K562 (cell line): ENCODE measurements at regions not wholly inside any gene's neighbourhood (a gene's known extent, or its start where the extent isn't known, plus 50 kb on each side); places are given as distances from the start of the nearest gene placed in this dataset.

Experiments
- ATAC-seq: fragments of 200-7000 bp; cut with Tn5 transposase; 3 replicates; pipeline ENCODE4 v1.9.1; 2020; ENCODE audit warnings: moderate library complexity
- BruUV-seq: library from RNA; stranded (reverse); fragments of 400-500 nt; replicated peaks from 2 replicates; lab custom pipeline; 2021; lab: Mats Ljungman, UMichigan
- CTCF ChIA-PET: fragments of 300-600 bp; formaldehyde crosslinking; extraction: SDS; loops from one replicate; lab custom pipeline; 2021; ENCODE audit warnings: low intra/inter-chr PET ratio; lab: Yijun Ruan, JAX
- POLR2A ChIA-PET: fragments of 300-600, 350-650 bp; sonication (Branson Sonifier 250); formaldehyde crosslinking; extraction: SDS; loops from one replicate; lab custom pipeline; 2021; ENCODE audit warnings: antibody characterized with exemption, inconsistent platforms; lab: Yijun Ruan, JAX
- DNase-seq, 4 experiments: peaks; one replicate each; pipeline versions ENCODE4 v3.0.0 to v3.0.0-alpha.2; 2011 to 2018; ENCODE audit warnings: low spot score in 3 of 4, mixed read lengths in 3 of 4; ENCODE audit errors: extremely low read depth in 1 of 4
- FAIRE-seq: peaks from 2 replicates; lab custom pipeline; 2011; peaks lifted over from hg19 to GRCh38; lab: Jason Lieb, UNC
- H2AFZ ChIP-seq: 2 replicates; pipeline ENCODE4 v1.6.0; 2011; ENCODE audit warnings: low read depth, low read length, control low read depth, inconsistent platforms
- H3K27ac ChIP-seq: fragments of 200-600 bp; 3 replicates; pipeline ENCODE4 v1.8.0; 2011; ENCODE audit warnings: low read depth, mild to moderate bottlenecking, control low read depth, inconsistent platforms, low read length, moderate library complexity, mixed read lengths; ENCODE audit errors: extremely low read depth
- H3K27me3 ChIP-seq, 2 experiments: fragments of 300-600 bp in 1 of 2; 2 replicates in 1 of 2; 3 replicates in 1 of 2; pipeline versions ENCODE4 v1.6.0 to v1.8.0; 2011; ENCODE audit warnings: inconsistent platforms in 2 of 2, low read length in 2 of 2, mild to moderate bottlenecking in 1 of 2, mixed read lengths in 1 of 2, moderate library complexity in 1 of 2; ENCODE audit not compliant: control insufficient read depth in 2 of 2, insufficient read depth in 2 of 2
- H3K36me3 ChIP-seq: fragments of 300-600 bp; 3 replicates; pipeline ENCODE4 v1.8.0; 2011; ENCODE audit warnings: mild to moderate bottlenecking, low read length, inconsistent platforms; ENCODE audit not compliant: control insufficient read depth, insufficient read depth
- H3K4me1 ChIP-seq, 2 experiments: fragments of 200-600 bp in 1 of 2; replicated peaks in 1 of 2; 2 replicates in 1 of 2; 3 replicates in 1 of 2; pipeline versions ENCODE4 v1.5.1 to v1.8.0; 2011; ENCODE audit warnings: inconsistent platforms in 2 of 2, low read length in 2 of 2, mild to moderate bottlenecking in 1 of 2, mixed read lengths in 1 of 2, moderate library complexity in 1 of 2; ENCODE audit not compliant: control insufficient read depth in 2 of 2, insufficient read depth in 2 of 2
- H3K4me2 ChIP-seq: 2 replicates; pipeline ENCODE4 v1.6.1; 2011; ENCODE audit warnings: low read length, control low read depth, inconsistent platforms, mixed read lengths; ENCODE audit not compliant: insufficient read depth
- H3K4me3 ChIP-seq: fragments of 200-600 bp; sonication (generic), shearing (Covaris generic); 2 replicates; pipeline ENCODE4 v1.5.1; 2016; ENCODE audit warnings: control low read depth, inconsistent platforms
- H3K79me2 ChIP-seq: fragments of 200-600 bp; 3 replicates; pipeline ENCODE4 v1.8.0; 2011; ENCODE audit warnings: low read length, inconsistent platforms; ENCODE audit not compliant: control insufficient read depth, insufficient read depth
- H3K9ac ChIP-seq, 2 experiments: 2 replicates each; pipeline versions ENCODE4 v1.6.0 to v1.6.1; 2011; ENCODE audit warnings: low read depth in 2 of 2, low read length in 2 of 2, control low read depth in 1 of 2, inconsistent platforms in 1 of 2, mild to moderate bottlenecking in 1 of 2, mixed read lengths in 1 of 2; ENCODE audit not compliant: insufficient read depth in 1 of 2
- H3K9me1 ChIP-seq: one replicate; pipeline ENCODE4 v1.6.0; 2011; ENCODE audit warnings: inconsistent platforms, mild to moderate bottlenecking, low read length, moderate library complexity; ENCODE audit not compliant: control insufficient read depth, insufficient read depth
- H3K9me3 ChIP-seq: replicated peaks from 2 replicates; pipeline ENCODE4 v1.5.1; 2011; ENCODE audit warnings: low read depth, low read length, inconsistent platforms; ENCODE audit not compliant: control insufficient read depth, insufficient read depth
- H4K20me1 ChIP-seq: replicated peaks from 2 replicates; pipeline ENCODE4 v1.6.1; 2011; ENCODE audit warnings: low read length, inconsistent platforms, mixed read lengths; ENCODE audit not compliant: control insufficient read depth, insufficient read depth
- BDP1 ChIP-seq: IDR thresholded peaks from 3 replicates; pipeline ENCODE4 v1.6.1; 2011; ENCODE audit not compliant: insufficient read length, insufficient read depth
- C11orf30 ChIP-seq: fragments of 450-650 bp; IDR thresholded peaks from 2 replicates; pipeline ENCODE4 v1.6.1; 2016; ENCODE audit warnings: low read depth, mild to moderate bottlenecking
- CC2D1A ChIP-seq: fragments of 450-650 bp; IDR thresholded peaks from 2 replicates; pipeline ENCODE4 v1.6.1; 2017; ENCODE audit warnings: mild to moderate bottlenecking
- DMBX1 ChIP-seq: fragments of 250-450 bp; sonication (Bioruptor Pico); IDR thresholded peaks from 2 replicates; pipeline ENCODE4 v1.8.0; 2022; ENCODE audit warnings: inconsistent platforms, mild to moderate bottlenecking, moderate library complexity, borderline replicate concordance
- JUND ChIP-seq, 2 experiments: IDR thresholded peaks; 2 replicates in 1 of 2; 3 replicates in 1 of 2; pipeline ENCODE4 v1.6.1; 2011; ENCODE audit warnings: borderline replicate concordance in 2 of 2, low read depth in 2 of 2, low read length in 2 of 2, improper control_type of control experiment in 1 of 2, missing biosample characterization in 1 of 2, missing genetic modification characterization in 1 of 2, missing genetic modification reagents in 1 of 2
- SIRT6 ChIP-seq: IDR thresholded peaks from one replicate; pipeline ENCODE4 v1.6.1; 2012; ENCODE audit warnings: low read depth, mild to moderate bottlenecking, control low read depth, inconsistent platforms, low read length, moderate library complexity
- SRF ChIP-seq, 2 experiments: fragments of 250-450, 450-650 bp in 1 of 2; sonication (Bioruptor Pico) in 1 of 2; sonication (generic) in 1 of 2; formaldehyde crosslinking; IDR thresholded peaks; 2 replicates each; pipeline versions ENCODE4 v1.5.0 to v1.5.1; 2020 to 2022; ENCODE audit warnings: mild to moderate bottlenecking in 1 of 2, missing genetic modification reagents in 1 of 2
- ZBTB17 ChIP-seq: fragments of 450-650 bp; formaldehyde crosslinking; IDR thresholded peaks from 2 replicates; pipeline ENCODE4 v1.4.0; 2020; ENCODE audit warnings: mild to moderate bottlenecking
- ZNF282 ChIP-seq: sonication (generic); formaldehyde crosslinking; IDR thresholded peaks from 2 replicates; pipeline ENCODE4 v1.8.1; 2023; ENCODE audit warnings: missing genetic modification reagents
- ZNF766 ChIP-seq: fragments of 200-800 bp; sonication (Bioruptor generic); conservative IDR thresholded peaks from 2 replicates; pipeline ENCODE4 v1.6.1; 2016; ENCODE audit warnings: missing genetic modification characterization, missing compliant biosample characterization
- WGBS: fragments of 100-300 bp; shearing (Covaris generic); methylation state at CpG from one replicate; pipeline ENCODE4 v1.1.6; 2016; ENCODE audit warnings: low coverage, mixed read lengths; ENCODE audit not compliant: insufficient coverage; ENCODE audit errors: missing lambda C conversion rate; 5-methylcytosine and 5-hydroxymethylcytosine counted together
- in situ Hi-C: fragments of 300-500 bp; cut with MboI; formaldehyde crosslinking; loops from 4 replicates; pipeline ENCODE4 v1.15.0; 2018; ENCODE audit warnings: inconsistent platforms, mixed read lengths
- intact Hi-C: fragments of 100-400 bp; cut with micrococcal nuclease; formaldehyde crosslinking; loops from 2 replicates; pipeline ENCODE4 v1.14.2; 2022
- TF ChIP-seq, protein P1 (sequence below), 3 experiments: fragments of 200-800 bp in 1 of 3; sonication (Bioruptor generic) in 1 of 3; sonication (generic) in 1 of 3; formaldehyde crosslinking in 1 of 3; IDR thresholded peaks; 2 replicates each; pipeline versions ENCODE4 v1.6.1 to v1.8.0; 2016 to 2022; ENCODE audit warnings: mild to moderate bottlenecking in 2 of 3, missing compliant biosample characterization in 2 of 3, missing genetic modification characterization in 2 of 3, missing genetic modification reagents in 1 of 3
- TF ChIP-seq, protein P2 (sequence below): sonication (generic); formaldehyde crosslinking; IDR thresholded peaks from 2 replicates; pipeline ENCODE4 v1.8.1; 2022; ENCODE audit warnings: missing genetic modification reagents
- TF ChIP-seq, protein P3 (sequence below): fragments of 450-650 bp; IDR thresholded peaks from 2 replicates; pipeline ENCODE4 v1.6.1; 2014; ENCODE audit warnings: low read depth, mild to moderate bottlenecking, moderate library complexity, borderline replicate concordance

DNA sequence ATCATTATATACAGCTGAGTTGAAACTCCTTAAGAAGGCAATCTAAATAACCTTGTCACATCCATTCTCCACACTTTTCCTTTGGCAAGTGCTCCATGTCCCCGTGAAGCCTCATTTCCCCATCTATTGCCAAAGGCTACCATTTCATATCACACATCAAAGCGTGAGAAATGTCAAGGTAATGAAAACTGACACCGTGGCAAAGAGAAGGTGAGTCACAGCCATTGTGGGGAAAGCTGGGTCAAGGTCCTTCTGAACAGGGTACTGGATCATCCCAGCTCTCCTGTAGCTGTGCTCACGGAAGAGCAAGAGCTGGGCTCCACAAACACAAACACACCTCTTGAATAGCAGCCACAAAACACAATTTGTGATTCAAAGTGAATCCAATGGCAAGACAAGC is 58.2 kb upstream of the REG3G start:
- no peak overlapping the region for H3K27ac ChIP-seq
- H2AFZ ChIP-seq, result no peak overlapping the region
- 0% methylated on average over 4 of the region's 4 CpGs for WGBS
- H4K20me1 ChIP-seq, result no peaks in the 10 kb centered on the region
- H3K4me3 ChIP-seq, result no peak overlapping the region
- in situ Hi-C loops, result no loop called here
- TF ChIP-seq CC2D1A, result no peak
- no peak for TF ChIP-seq DMBX1 (CRISPR knock-in tag)
- TF ChIP-seq SIRT6, result no peak
- TF ChIP-seq, protein P1, sequence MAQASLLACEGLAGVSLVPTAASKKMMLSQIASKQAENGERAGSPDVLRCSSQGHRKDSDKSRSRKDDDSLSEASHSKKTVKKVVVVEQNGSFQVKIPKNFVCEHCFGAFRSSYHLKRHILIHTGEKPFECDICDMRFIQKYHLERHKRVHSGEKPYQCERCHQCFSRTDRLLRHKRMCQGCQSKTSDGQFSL (CRISPR knock-in tag; IDR thresholded peaks at IDR 0.05), result no peak
- TF ChIP-seq, protein P1 (tag; IDR thresholded peaks at IDR 0.05), result no peak
- TF ChIP-seq BDP1, result no peak
- no peak for TF ChIP-seq JUND (IDR thresholded peaks at IDR 0.05; ENCODE audit: borderline replicate concordance, low read depth, low read length)
- TF ChIP-seq JUND (tag; IDR thresholded peaks at IDR 0.05; ENCODE audit: borderline replicate concordance, low read depth, low read length), result no peak
- TF ChIP-seq, protein P2, sequence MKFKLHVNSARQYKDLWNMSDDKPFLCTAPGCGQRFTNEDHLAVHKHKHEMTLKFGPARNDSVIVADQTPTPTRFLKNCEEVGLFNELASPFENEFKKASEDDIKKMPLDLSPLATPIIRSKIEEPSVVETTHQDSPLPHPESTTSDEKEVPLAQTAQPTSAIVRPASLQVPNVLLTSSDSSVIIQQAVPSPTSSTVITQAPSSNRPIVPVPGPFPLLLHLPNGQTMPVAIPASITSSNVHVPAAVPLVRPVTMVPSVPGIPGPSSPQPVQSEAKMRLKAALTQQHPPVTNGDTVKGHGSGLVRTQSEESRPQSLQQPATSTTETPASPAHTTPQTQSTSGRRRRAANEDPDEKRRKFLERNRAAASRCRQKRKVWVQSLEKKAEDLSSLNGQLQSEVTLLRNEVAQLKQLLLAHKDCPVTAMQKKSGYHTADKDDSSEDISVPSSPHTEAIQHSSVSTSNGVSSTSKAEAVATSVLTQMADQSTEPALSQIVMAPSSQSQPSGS (CRISPR knock-in tag), result no peak
- TF ChIP-seq SRF (CRISPR knock-in tag; IDR thresholded peaks at IDR 0.05), result no peak
- no peak for TF ChIP-seq ZBTB17
- TF ChIP-seq ZNF282 (CRISPR knock-in tag), result no peak
- TF ChIP-seq, protein P3, sequence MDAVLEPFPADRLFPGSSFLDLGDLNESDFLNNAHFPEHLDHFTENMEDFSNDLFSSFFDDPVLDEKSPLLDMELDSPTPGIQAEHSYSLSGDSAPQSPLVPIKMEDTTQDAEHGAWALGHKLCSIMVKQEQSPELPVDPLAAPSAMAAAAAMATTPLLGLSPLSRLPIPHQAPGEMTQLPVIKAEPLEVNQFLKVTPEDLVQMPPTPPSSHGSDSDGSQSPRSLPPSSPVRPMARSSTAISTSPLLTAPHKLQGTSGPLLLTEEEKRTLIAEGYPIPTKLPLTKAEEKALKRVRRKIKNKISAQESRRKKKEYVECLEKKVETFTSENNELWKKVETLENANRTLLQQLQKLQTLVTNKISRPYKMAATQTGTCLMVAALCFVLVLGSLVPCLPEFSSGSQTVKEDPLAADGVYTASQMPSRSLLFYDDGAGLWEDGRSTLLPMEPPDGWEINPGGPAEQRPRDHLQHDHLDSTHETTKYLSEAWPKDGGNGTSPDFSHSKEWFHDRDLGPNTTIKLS, result no peak
- TF ChIP-seq ZNF766 (CRISPR knock-in tag), result no peak
- no peak for TF ChIP-seq C11orf30
- DNase-seq, result no peak
- ATAC-seq, result no peak
- H3K9me1 ChIP-seq, result no peaks in the 10 kb centered on the region
- H3K9me3 ChIP-seq, result no peaks in the 10 kb centered on the region
- H3K4me2 ChIP-seq, result no peak overlapping the region
- H3K4me1 ChIP-seq, result no peaks in the 10 kb centered on the region
- no peak overlapping the region for H3K9ac ChIP-seq
- CTCF ChIA-PET, result no interaction called here
- BruUV-seq, result no TSS peak
- intact Hi-C loops, result no loop called here
- no peak for FAIRE-seq
- no peaks in the 10 kb centered on the region for H3K36me3 ChIP-seq
- H3K79me2 ChIP-seq, result no peaks in the 10 kb centered on the region
- POLR2A ChIA-PET, result no interaction called here
- no peaks in the 10 kb centered on the region for H3K27me3 ChIP-seq
